GM19468 (cell line): ENCODE measurements at regions not wholly inside any gene's neighbourhood (a gene's known extent, or its start where the extent isn't known, plus 50 kb on each side); places are given as distances from the start of the nearest gene placed in this dataset.

ENCODE experiments used
- ATAC-seq: cut with Tn5 transposase; IDR thresholded peaks from one replicate; pipeline ENCODE4 v1.9.1; 2021; ENCODE audit warnings: mild to moderate bottlenecking, moderate library complexity, moderate number of reproducible peaks; ENCODE audit not compliant: unreplicated experiment; ENCODE audit errors: extremely low read depth

DNA sequence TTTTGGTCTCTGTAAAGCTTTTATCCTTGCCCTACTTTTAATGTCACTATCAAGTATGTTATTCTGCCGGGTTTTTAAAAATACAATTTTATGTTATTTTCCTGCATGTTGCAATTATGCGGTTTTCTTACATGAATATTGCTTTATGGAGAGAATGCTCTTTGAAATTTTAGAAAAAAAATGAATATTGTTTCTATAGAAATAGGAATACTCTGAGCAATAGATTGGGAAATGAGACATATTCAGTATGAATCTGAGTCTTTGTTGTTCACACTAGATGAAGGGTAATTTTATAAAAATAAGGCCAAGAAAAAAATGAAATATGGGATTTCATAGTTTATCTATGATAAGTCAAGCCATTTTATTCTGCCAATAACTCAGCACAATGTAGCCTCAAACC is 142.2 kb upstream of the DTNA start:
- no peak for ATAC-seq

DNA sequence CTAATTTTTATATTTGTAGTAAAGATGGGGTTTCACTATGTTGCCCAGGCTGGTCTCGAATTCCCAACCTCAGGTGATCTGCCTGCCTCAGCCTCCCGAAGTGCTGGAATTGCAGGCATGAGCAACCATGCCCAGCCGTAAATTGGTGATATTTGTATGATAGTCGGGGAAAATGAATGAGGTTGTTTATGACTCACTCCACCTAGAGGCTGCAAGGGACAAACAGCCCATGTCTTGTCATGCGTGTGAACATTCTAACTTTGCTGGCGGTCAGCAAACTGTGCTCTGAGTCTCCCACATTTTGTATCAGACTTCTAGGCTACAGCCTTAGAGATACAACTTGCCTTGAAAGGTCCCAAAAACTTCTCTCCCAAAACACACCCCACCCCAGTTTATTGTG is 133.5 kb upstream of the DTNA start:
- no peak for ATAC-seq

DNA sequence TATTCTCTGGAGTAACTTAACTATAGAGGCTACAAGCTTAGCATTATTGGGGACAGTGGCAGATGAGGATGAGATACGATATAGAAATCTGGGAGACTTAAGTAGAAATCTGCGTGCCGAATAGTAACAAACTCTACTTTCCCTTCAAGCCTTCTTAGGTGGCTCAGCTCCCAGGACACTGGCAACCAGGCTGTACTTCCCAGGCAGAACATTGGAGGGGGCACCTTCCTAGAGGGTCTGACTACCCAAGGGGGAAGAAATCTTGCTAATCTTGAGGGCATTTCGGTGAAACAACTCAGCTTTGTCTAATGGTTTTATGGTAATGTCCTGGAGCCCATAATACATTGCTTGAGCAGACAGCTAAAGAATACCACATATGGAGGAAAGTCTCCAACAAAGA is 126.2 kb upstream of the DTNA start:
- no peak for ATAC-seq

DNA sequence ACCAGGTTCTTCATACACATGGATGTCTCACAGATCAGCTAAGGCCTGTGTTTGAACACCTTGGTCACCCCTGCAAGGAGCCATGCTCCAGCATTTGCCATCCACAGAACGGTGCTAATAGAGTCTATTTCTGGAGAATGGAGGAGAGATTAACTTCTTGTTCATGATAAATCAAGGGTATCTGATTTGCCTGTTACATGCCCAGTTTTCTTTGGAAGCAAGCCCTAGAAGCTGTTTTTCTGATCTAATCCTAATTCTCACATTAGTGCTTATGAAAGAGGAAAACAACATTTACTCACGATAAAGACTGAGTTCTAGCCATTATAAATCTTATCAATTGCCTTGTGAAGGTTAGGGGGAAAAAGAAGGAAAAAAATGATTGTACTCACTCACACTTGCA is 119.6 kb upstream of the DTNA start:
- no peak for ATAC-seq

DNA sequence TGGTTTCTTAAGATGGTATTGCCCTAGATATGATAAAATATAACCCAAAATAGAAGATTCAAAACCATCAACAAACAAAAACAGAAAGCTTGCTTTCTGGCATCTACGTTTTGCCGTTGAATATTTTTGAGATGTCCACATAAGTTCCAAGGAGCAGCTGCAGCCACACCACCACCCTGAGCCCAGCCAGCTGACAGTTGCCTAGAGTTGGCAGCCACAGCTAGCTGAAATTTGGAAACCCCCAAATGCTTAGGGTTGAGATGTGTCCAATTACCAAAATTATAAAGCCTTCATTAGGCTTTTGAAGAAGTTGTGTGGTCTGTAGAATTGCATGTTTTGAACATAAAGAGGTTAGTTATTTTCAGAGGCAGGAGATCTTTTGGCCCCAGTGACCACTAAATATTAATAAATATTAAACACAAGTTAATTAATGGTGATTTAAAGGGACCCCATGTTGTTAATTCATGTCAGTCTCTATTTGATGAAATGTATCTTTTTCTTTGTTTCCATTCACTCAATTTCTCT is 118.1 kb upstream of the DTNA start:
- no peak for ATAC-seq

DNA sequence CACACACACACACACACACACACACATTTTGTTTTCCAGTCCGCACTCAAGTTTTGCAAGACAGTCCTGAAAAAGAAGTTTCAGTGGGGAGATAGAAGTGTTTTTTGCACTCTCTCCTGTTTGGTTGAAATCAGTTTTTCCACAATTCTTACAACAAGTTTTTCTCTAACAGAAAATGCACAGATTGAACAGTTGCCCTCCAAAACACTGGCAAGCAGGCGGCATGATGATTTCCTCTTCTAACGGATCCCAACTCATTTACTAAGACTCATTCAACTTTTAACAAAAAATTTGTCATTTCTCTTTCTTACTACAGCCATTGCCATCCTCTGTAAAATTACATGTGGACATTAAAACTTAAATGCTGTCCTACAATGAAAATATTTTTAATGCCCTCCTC is 117.6 kb upstream of the DTNA start:
- ATAC-seq = no peak

DNA sequence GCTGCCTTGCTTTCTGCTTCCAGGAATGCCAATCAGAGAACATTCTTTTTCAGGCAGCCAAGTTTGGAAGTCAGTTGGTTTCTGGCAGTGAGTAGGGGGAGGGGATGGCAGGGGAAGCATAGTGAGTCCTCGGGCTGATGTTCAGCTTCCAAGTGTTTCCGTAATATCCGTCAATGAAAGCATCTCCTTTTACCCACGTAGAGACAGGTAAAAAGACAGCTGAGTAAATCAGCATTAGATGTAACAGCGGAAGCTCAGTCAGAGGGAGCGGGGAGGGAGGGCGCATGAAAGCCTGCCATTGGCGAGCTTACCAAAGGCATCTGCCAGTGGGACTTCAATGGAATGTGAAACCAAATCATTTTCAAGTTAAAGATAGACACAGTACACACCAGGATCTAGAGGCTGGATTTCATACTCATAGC is 117.1 kb upstream of the DTNA start:
- ATAC-seq = no peak

DNA sequence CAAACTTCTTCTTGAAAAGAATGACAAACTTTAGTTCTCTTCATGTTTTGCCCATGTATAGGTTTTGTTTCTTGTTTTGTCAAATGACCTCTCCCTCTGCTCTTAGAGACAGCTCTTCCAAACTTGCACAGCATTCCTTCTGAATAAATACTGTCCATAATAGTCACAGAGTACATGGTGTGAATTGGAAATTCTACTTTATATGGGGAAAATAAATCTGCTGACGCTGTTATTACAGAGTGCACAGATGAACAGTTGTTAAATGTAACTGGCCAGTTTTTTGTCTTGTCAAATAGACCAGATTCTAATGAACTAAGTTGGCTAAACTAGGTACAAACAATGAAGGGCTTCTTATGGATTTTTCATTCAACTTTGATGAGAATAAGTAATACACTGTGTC is 115.8 kb upstream of the DTNA start:
- ATAC-seq = no peak

DNA sequence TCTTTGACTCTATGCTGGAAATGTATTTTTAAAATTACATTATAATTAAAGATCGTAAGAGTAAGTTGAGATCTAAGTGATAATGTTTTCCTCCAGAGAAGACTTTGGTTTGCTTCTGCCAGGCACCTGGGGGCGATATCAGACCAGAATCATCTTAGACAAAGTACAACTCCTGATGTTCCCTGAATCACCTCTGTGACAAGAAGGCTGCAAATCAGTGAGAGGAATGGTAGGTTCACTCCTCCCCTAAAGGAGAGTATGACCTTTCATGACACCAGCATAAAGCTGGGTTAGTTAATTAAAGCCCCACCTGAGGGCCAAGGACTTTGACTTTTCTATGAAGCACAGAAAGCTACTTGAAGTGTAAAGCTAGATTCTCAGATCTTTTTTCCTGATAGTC is 114.4 kb upstream of the DTNA start:
- ATAC-seq = no peak

DNA sequence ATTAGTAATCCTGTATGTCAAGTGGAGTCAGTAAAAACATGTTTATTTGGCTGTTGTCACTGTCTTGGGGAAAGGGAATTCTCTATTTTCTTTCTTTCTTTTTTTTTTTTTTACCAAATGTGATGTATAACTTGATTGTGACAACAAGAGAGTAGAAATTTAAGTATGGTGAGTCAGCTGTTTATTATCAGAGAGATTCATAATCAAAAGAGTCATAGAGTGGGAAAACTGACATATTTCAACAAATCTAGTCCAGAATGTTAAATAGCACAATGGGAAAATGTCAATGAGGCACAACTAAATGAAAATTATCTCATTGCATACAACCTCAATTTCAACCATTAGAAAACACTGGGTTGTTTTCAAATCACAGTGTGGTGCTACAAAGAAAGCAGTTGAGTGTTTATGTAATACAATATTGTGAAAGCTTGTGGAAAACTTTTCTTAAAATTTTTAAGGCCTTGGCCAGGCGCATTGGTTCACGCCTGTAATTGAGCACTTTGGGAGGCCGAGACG is 111.9 kb upstream of the DTNA start:
- ATAC-seq = no peak

DNA sequence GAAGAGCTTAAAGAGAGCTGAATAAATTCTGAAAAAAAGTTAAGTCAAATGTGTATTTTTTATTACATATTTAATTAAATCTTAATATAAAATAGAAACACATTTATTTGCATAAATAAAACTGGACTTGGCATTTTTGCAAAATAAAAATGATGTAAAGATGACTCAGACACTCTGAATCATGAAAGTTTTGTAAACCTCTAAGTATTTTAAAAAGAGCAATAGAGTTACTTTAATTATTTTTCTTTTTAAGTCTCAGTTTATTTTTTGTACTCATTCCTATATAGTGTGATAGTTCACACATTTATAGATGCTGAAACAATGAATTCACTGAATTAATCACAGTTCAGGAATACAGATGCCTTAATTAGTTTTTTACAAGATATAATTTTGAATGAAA is 109.9 kb upstream of the DTNA start:
- no peak for ATAC-seq

DNA sequence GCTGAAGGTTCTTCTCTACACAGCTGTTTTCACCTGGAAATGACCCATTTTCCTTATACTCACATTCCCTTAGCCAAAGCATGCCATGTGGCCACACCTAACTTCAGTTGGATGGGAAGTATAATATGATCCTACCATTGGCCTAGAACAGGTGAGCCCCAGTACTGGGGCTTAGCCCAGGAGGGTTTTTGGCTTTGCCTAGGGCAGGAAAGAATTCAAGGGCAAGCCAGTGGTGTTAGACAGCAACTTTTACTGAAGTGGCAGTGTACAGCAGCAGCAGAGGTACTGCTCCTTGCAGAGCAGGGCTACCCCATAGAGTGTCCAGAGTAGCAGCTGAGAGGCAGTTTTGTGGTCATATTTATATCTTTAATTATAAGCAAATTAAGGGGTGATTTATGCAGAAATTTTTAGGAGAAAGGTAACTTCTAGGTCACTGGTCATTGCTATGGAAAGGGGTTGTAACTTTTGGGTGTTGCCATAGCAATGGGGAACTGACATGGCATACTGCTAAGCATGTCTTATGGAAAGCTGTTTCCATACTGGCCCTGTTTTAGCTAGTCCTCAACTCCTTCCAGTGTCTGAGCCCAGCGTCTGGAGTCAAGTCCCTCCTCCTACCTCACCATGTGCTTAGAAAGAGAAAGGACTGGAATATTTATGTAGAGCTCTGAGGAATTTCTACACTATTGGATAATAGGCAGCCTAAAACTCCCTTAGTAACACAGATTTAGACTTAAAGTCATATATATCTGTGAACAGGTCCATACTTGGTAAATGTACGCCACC is 109.0 kb upstream of the DTNA start:
- ATAC-seq = no peak

DNA sequence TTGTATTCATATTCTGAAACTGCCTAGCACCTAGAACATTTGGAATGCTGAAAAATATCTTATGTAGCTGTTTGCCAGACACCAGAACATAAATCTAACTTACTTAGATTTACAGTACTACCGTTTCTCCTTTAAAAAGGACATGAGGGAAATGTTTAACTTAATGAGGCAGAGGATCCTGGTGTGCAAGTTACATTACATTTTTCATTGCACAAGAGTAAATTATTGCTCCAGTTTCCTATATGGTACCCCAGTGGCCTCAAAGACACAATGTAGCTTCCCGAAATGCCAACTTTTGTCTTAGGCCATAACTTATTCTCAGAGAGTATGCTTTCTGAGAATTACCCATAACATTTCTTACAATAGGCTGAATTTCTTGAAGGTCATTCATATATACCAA is 105.5 kb upstream of the DTNA start:
- ATAC-seq = no peak

DNA sequence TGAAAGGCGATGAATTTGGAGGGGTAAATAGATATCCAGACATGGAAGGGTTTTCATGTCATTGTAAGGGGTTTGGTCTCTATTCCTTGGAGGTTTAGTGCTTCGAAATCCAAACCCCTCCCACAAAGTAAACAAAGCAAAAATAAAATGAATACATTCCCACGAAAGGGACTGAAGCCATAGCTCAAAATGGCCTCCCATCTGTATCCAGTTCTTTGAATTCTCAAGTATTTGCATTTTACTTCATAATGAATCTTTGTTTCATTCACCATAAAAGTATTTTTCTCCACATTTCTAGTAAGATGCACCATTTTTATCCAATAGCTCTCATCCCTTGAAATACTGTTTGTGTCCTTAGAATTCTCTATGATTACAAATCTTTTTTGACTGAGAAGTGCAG is 103.2 kb upstream of the DTNA start:
- no peak for ATAC-seq

DNA sequence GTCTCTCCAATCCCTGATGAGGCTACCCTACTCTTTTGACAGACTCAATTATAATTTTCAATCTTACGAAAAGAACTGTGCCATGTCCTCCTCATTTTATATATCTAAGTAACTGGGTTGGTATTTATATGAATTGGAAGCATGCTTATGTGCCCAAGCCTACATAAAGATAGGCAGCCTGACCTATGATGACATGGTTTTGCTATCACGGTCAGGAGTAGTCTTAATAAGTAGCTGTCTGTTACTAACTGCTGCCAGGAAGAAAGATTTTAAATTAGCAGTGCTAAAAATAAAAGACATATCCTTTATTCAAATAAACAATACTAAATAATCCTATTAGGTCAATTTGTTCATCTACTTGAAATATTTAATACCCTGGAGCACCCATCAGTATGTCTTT is 102.0 kb upstream of the DTNA start:
- no peak for ATAC-seq

DNA sequence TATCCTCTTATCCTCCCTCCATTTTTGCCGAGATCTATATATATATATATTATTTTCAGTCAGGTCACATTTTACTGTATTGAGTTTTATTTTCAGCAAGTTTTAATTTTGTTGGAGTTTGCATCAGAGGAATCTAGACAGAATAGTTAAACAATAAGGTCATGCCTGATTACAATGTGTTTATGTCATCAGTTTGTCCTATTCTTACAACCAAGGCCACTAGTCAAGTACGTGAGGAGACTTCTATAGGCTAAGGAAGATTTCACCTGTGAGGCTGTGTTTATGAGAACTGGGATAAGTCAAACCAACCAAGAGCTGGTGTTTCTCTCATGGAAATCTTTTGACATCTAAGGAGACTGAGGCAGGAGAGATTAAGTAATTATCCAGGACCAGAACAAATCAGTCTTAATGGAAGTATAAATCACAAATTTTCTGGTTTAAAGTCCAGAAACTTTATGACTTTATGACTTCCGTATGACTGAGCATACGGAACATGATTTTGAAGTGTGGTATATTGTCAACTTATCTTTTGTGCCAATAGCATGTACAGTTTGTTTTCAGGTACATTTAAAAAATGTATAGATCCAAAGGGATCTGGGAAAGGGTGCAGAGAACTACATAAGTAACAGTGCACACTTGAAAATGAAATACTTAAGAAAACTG is 100.0 kb upstream of the DTNA start:
- ATAC-seq = no peak

DNA sequence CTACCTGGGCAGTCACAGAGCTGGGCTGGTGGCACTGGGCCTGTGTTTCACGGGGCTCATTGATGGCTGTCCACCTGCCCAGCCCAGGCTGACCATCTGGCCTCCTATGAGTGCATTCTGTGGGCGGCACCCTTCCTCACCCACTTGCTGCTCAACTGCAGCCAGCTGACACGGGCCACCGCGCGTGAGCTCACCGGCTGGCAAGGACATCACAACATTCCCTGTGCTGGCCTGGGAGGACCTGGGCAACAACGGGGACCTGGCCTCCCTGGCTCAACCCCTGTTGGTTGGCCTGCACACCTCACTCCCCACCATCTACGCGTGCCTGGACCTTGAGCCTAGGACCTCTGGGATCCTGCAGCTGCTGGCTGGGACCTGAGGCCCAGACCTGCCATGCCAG is 98.2 kb upstream of the DTNA start:
- ATAC-seq = no peak

DNA sequence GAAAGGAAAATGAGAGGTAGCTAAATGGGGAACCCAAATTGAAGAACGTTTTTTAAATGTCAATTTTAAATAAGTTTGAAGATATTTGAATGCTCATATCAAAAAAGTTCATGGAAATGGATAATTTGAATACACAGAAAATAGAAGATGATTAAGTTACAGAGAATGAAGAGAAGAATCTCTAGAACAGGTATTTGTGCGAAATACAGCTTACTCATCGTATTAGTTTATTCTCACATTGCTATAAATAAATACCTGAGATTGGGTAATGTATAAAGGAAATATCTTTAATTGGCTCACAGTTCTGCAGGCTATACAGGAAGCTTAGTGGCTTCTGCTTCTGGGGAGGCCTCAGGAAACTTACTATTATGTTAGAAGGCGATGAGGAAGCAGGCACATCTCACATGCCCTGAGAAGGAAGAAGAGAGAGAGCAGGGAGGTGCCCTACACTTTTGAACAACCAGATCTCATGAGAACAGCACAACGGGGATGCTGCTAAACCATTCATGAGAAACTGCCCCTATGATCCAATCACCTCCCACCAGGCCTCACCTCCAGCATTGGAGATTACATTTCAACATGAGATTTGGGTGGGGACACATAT is 89.7 kb upstream of the DTNA start:
- no peak for ATAC-seq

DNA sequence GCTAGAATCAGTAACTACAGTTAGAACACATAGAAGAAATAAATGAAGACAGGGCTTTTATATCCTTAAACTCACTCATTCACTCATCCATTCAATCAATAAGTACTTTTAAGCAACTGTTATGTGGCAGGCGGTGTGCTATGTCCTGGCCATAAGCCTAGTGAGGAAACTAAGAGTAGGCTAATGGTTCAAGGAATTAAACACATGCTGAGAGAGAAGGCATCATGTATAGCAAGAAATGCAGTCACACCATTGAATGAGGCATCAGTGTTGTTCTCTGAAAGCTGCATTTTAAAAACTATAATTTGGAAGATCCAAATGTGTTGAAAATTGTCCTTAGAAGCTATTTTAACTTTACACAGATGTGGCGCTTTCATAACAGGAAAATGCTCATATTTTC is 86.5 kb upstream of the DTNA start:
- ATAC-seq = no peak

DNA sequence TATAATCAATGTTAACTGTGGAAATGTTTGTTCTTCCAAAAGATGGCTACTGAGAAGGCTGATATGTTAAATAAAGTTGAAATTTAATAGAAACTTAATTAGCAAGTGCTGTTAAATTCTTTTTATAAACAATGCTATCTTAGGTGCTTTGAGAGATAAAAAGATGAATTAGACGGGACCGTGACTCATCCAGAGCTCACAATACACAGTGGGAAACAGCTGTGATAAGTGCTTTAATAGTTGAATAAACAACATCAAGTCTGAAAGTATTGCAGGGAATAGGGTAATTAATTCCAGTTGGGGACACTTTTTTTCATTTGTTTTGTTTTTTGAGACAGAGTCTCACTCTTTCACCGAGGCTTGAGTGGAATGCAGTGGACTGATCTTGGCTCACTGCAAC is 85.5 kb upstream of the DTNA start:
- ATAC-seq = no peak

DNA sequence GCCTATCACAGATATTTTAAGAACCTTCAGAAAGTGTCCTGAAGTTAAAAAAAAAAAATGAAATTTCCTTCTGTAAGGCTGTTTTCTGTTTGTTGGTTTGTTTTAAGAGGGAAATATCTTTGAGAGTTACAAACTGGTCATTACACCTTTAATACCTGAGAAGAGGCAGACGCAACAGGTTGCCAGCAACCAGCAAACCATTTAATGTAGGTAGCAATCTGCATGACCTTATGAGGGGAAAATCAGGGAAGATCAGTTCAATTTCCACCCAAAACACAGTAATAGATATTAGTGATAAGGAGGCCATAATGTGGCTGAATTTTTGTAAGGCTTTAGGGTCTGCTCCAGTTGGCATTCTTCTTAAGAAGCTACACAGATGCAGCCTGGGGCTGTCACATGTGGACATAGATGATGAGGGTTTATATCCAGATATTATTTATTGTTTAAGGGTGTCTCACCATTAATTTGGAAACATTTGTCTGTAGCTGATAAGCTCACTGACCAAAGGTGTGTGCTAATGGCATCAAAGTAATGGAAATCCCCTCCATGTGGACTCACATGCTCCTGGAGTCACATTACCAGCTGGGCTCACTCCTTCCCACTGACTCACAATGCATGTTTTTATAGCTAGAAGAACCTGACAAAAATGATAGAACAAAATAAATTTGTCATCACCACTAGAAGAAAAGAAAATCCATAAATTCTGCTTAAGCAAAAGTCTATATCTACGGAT is 83.5 kb upstream of the DTNA start:
- no peak for ATAC-seq
